Ovary (tissue), 7 donors: ENCODE measurements at regions not wholly inside any gene's neighbourhood (a gene's known extent, or its start where the extent isn't known, plus 50 kb on each side); places are given as distances from the start of the nearest gene placed in this dataset.

Experiments used
- DNase-seq, 5 donors: peaks; one replicate each; pipeline ENCODE4 v3.0.0-alpha.2; 2019 to 2020
- H3K27ac ChIP-seq, 2 donors: fragments of 200-600 bp; one replicate each; pipeline versions ENCODE4 v1.5.1 to v1.8.0; 2019 to 2022
- H3K27me3 ChIP-seq: fragments of 200-600 bp; one replicate; pipeline ENCODE4 v1.8.0; 2022
- H3K36me3 ChIP-seq: fragments of 200-600 bp; sonication (generic); one replicate; pipeline ENCODE4 v1.5.1; 2019
- H3K4me1 ChIP-seq: one replicate; pipeline ENCODE4 v1.8.1; 2013; ENCODE audit warnings: mild to moderate bottlenecking, moderate library complexity; ENCODE audit not compliant: insufficient read depth
- H3K4me3 ChIP-seq: fragments of 200-600 bp; sonication (generic); one replicate; pipeline ENCODE4 v1.5.1; 2017
- H3K9me3 ChIP-seq, 2 donors: fragments of 200-600 bp in 1 of 2; sonication (generic) in 1 of 2; one replicate each; pipeline versions ENCODE4 v1.5.1 to v1.8.1; 2013 to 2019; ENCODE audit warnings: mild to moderate bottlenecking in 1 of 2, moderate library complexity in 1 of 2
- CTCF ChIP-seq, 3 donors: fragments of 450-650 bp in 2 of 3; fragments of 200-600 bp in 1 of 3; IDR thresholded peaks; one replicate each; pipeline versions ENCODE4 v1.5.1 to v1.8.0; 2016 to 2022; ENCODE audit warnings: antibody characterized with exemption in 3 of 3, mild to moderate bottlenecking in 1 of 3
- EP300 ChIP-seq: sonication (generic); formaldehyde crosslinking; IDR thresholded peaks from one replicate; pipeline ENCODE4 v1.6.1; 2017; ENCODE audit warnings: antibody characterized with exemption
- POLR2A ChIP-seq: fragments of 450-650 bp; IDR thresholded peaks from one replicate; pipeline ENCODE4 v1.6.1; 2017; ENCODE audit warnings: antibody characterized with exemption, mild to moderate bottlenecking, moderate library complexity
- WGBS, 3 donors: extraction: QIAGEN DNeasy Blood & Tissue Kit in 1 of 3; methylation state at CpG; one replicate each; pipeline versions ENCODE4 v1.1.5 to v1.1.7; 2013 to 2017; 5-methylcytosine and 5-hydroxymethylcytosine counted together
- intact Hi-C, 4 donors: fragments of 100-400 bp; cut with DNase I; formaldehyde crosslinking; loops; one replicate each; pipeline versions ENCODE4 v1.11.0 to v1.15.1; 2022 to 2023
- donor health status: DM: no; HTN: no; CAD: no; lungs with moderate emphysema.
- donor health status: DM: no; HTN: no; CAD: no.
- donor health status: Bipolar disorder and iron deficiency.
- donor health status: DM: no; HTN: no; CAD: no.
- donor health status: DM: yes; HTN: yes; CAD: no.

GRCh38 chr13:106865716-106866440, 297.9 kb upstream of the ARGLU1 start:
- TF ChIP-seq POLR2A (no peak), EP300 (no peak), CTCF (IDR thresholded peaks at IDR 0.05) (no peak)
- Histone ChIP-seq H3K27me3 (no peaks in the 10 kb centered on the region), H3K27ac (no peak overlapping the region), H3K4me1 (no peaks in the 10 kb centered on the region), H3K36me3 (no peaks in the 10 kb centered on the region), H3K4me3 (no peak overlapping the region), H3K9me3 (no peaks in the 10 kb centered on the region)
- 70 to 72% (median 71%) methylated on average over 3 of the region's 3 CpGs for WGBS, 3 donors
- intact Hi-C loops = no loop called here
- DNase-seq = no peak

- no peak overlapping the region for H3K4me3 ChIP-seq
- no peak for DNase-seq
Observed at GRCh38 chr13:106859533-106859904, 291.6 kb upstream of the ARGLU1 start.

DNA sequence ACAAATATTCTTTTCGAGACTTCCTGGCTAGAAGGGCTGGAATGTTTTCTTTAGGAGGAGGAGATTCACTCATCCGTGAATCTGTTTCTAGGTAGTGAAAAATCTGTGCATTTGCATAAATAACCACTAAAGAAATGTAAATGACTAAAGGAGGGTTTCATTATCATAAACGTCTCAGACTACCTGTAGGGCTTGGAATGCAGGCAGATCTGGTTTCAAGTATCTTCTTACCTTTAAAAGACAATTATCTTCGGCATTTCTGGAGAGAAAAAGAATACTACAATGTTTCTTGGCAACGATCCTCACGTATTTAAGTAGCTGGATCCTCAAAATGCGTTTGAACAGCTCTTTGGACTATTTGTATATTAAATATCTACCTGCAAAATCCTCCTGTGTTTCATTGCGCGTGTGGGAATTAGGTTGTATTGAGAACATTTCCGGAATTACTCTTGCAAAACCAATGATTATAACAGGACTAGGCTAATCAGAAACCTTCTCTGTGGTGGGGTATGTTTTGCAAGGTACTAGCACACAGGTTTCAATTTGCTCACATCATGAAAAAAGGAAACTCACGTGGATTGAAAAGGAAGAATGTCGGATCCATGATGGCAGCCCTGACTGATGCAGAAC, 291.1 kb upstream of the ARGLU1 start:
- no peak for DNase-seq

More at GRCh38 chr13:106859533-106859904, 291.6 kb upstream of the ARGLU1 start:
- Histone ChIP-seq H3K27ac (no peak overlapping the region), H3K27me3 (no peaks in the 10 kb centered on the region), H3K4me1 (no peaks in the 10 kb centered on the region), H3K36me3 (no peaks in the 10 kb centered on the region), H3K9me3 (no peaks in the 10 kb centered on the region)
- WGBS, 3 donors = 42 to 56% (median 43%) methylated on average over 4 of the region's 4 CpGs
- TF ChIP-seq CTCF (IDR thresholded peaks at IDR 0.05) = no peak
- intact Hi-C loops = no loop called here

DNA sequence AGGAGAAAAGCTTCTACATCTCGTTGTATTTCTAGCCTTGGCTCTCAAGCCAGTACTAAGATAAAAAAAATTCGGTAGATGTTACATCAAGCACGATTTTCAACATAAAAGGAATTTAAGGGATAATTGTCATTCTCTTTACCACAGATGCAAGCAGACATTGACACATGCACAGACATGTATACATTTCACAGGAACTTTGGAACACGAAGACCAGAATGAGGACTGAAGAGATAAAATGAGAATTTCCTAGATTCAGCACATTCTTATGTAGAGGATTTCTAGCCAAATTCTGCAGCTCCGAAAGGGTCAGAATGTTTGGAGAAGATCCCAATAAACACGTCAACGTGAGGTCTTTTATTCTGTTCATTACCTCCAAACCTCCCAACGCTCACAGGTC, 284.5 kb upstream of the ARGLU1 start:
- Histone ChIP-seq H3K9me3 (no peaks in the 10 kb centered on the region), H3K36me3 (no peaks in the 10 kb centered on the region), H3K27ac (no peak overlapping the region), H3K4me1 (no peaks in the 10 kb centered on the region), H3K27me3 (no peaks in the 10 kb centered on the region), H3K4me3 (no peak overlapping the region)
- WGBS, 3 donors = 16 to 26% (median 18%) methylated on average over 8 of the region's 8 CpGs
- intact Hi-C loops = no loop called here
- TF ChIP-seq POLR2A (no peak), EP300 (no peak), CTCF (IDR thresholded peaks at IDR 0.05) (no peak)
- no peak for DNase-seq

More for the DNA sequence above, 291.1 kb upstream of the ARGLU1 start:
- no peak overlapping the region for H3K27ac ChIP-seq
- H3K4me3 ChIP-seq = no peak overlapping the region
- H3K27me3 ChIP-seq = no peaks in the 10 kb centered on the region
- H3K9me3 ChIP-seq = no peaks in the 10 kb centered on the region
- WGBS, 3 donors = 61 to 67% (median 66%) methylated on average over 12 of the region's 12 CpGs
- no peak for TF ChIP-seq EP300
- no peak for TF ChIP-seq POLR2A
- TF ChIP-seq CTCF (IDR thresholded peaks at IDR 0.05) = no peak
- H3K4me1 ChIP-seq = no peaks in the 10 kb centered on the region
- intact Hi-C loops = no loop called here
- no peaks in the 10 kb centered on the region for H3K36me3 ChIP-seq
